GM21786 (cell line): ENCODE measurements at regions not wholly inside any gene's neighbourhood (a gene's known extent, or its start where the extent isn't known, plus 50 kb on each side); places are given as distances from the start of the nearest gene placed in this dataset.

Experiments used
- ATAC-seq: cut with Tn5 transposase; IDR thresholded peaks from one replicate; pipeline ENCODE4 v1.9.1; 2021; ENCODE audit not compliant: unreplicated experiment

DNA sequence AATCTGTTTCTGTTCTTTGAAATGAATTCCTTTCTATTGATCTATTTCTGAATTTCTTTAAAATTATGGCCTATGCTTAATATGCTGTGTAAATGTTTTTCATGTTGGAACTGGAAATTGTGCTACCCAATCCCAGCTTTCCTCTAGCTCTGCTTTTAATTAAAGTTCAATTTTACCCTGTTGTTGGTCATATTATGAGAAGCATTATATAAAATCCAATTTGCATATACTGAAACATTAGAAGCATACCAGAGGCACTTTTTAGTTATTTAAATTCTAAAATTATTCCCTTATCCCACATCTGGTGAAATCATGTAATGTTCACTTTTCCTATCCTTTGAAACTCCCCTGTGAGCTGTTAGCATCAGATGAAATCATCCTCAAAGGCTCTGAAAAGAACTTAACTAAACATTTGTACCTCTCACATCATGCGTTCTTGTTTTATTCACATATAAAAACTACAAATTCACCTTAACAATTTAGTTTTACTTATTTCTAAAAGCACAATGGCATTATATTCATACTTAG is 160.6 kb upstream of the COL21A1 start:
- no peak for ATAC-seq

DNA sequence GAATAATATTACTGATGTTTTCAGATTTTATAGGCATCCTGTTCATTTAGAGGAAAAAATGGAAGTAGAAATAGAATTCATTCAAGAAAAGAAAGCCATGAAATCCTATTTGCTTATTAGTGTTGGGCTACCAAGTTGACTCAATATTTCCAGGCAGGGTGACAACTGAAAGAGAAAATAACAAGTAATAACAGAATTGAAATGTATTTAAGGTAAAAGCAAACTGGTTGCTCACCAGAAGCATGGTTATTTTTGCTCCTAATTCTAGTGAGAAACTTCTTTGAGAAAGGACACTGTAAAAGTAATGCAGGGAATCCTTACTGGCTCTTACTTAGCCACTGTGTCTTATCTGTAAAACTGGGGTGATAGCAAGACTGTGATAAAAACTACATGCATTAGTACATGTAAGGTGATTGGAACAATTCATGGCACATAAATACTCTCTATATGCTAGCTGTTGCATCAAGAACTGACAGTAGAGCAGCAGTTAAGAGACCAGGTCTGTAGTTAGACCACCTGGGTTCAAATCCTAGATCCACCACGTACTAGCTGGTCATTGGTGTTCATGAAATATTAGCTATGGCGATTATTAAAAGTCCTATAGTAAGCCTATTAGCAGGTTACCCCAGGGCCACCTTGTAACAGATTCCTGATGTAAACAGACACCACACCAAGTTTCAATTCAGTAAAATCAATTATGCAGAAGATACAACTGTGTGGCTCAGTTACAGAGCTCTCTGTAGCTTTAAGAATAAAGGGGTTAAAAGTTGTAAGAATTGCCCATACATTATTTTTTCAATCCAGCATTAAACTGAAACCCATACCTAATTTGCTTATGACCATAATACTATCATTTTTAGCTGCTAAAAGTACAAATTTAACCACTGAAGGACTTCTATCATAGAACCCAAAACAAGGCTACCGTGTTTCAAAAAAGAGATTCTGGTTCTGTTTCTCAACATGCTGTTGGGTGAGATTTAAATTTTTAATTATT is 159.2 kb upstream of the COL21A1 start:
- peak; percentile 60 for ATAC-seq

DNA sequence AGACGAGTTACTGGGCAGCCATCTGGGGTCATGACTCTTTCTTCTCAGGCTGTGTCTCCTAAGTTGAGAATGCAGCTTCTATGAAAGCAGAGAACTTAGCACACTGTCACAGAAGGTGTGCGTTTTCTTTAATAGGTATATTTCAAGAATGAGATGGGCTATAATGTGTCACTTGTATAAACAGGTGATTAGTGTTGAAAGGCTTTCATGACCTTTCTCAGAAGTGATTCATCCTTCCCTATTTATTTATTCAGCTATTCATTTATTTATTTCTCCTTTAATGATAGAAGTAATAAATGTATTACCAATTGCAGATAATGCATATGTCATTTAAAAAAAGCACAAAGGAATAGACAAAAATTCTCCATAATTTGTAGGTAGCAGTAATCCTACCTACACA is 157.2 kb upstream of the COL21A1 start:
- no peak for ATAC-seq

DNA sequence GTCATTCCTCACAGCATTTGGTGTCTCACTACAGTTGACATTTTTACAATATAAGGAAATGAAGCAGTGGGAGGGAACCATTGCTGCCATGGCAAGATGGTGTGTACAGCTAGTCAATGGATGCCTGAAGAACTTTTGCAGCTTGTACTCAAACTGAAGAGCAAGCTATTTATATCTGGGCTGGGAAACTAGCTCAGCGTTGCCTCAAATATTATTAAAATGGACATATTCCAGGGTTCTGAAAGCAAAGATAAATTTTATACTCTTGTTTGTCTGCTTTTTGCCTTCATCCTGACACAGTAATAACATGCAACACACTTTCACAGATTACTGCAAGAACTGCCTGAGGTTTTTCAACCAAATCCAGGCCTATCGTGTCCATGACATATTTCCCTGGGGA is 156.4 kb upstream of the COL21A1 start:
- no peak for ATAC-seq

DNA sequence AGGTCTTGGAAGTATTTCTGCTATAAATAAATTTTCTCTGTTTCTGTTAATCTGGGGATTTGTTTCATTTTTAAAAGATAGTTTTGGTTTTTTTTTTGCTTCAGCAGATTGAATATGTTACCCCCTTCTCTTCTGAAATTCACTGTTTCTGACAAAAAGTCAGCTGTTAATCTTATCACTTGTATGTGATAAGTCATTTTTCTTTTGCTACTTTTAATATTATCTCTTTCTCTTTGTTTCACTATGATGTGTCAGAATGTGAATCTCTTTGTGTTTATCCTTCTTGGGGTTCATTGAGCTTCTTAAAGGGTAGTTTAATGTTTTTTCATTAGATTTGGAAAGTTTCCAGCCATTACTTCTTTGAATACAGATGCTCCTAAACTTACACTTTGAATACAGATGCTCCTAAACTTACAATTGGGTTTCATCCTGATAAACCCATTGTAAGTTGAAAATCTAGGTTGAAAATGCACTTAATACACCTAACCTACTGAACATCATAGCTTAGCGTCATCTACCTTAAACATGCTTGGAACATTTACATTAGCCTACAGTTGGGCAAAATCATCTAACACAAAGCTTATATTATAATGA is 154.2 kb upstream of the COL21A1 start:
- ATAC-seq: no peak

DNA sequence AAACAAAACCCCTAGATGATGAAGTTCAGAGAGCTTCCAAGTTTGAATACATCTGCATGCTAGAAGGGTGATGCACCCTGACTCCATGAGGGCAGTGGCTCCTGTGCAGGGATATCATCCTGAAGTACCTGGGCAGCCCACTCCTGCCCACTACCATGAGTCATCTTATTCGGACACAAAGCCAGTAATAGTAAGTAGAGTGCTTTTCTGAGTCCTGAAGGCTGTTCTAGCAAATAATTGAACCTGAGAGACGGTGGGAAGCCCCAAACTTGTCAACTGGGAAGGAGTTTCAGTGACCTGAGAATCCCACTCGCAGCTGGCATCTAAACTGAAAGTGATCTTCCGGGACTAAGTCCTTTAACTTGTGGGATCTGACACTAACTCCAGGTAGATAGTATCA is 152.9 kb upstream of the COL21A1 start:
- no peak for ATAC-seq

DNA sequence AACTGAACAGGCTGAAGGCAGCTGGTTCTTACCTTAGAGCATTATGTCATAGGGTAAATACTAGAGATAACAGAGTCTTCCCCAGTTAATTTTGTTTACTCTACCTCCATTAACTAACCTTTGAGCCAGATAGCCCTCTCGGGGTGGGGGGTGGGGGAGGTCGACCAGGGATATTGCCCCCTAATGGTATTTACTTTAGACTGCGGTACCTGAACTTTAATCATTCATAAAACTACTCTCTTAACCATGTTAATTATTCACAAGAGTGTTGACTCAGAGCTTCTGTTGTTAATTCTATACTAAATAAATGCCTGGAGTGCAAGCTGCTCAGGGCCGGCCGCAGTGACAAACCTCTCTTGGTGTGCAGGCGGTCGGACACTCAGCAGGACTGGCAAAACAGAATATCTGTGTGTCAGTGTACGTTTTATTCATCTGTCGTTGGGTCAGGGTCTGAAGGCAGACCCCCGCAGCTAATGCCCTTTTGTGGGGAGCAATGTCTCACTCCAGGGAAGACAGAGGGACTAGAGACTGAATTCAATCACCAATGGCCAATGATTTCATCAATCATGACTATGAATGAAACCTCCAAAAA is 152.4 kb upstream of the COL21A1 start:
- ATAC-seq: no peak

DNA sequence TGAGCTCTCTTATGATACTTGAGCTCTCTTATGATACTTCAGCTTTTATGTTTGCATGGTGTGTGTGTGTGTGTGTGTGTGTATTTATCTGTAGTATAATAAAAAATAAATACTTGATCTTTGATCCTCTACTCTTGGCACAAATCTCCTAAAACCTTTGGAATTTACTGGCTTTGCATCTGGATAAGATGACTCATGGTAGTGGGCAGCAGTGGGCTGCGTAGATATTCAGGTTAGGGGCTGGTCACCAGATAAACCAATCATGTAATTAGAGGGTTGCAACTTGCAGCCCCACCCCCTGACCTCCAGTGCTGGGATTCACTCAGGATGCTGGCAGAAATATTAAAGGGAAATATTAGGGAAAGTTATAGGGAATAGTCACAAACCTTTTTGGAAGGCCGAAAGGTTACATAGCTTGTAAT is 151.9 kb upstream of the COL21A1 start:
- ATAC-seq: no peak

DNA sequence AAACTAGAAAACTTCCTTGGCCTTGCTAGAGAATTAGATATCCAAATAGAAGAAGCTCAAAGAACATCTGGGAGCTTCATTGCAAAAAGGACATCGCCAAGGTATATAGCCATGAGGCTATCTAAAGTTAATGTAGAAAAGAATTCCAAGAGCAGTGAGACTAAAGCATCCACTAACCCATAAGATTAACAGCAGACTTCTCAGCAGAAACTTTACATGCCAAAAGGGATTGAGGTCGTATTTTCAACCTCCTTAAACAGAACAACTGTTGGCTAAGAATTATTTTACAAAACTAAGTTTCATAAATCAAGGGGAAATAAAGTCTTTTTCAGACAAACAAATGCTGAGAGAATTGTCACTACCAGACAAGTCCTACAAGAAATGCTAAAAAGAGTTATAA is 149.1 kb upstream of the COL21A1 start:
- ATAC-seq: no peak

DNA sequence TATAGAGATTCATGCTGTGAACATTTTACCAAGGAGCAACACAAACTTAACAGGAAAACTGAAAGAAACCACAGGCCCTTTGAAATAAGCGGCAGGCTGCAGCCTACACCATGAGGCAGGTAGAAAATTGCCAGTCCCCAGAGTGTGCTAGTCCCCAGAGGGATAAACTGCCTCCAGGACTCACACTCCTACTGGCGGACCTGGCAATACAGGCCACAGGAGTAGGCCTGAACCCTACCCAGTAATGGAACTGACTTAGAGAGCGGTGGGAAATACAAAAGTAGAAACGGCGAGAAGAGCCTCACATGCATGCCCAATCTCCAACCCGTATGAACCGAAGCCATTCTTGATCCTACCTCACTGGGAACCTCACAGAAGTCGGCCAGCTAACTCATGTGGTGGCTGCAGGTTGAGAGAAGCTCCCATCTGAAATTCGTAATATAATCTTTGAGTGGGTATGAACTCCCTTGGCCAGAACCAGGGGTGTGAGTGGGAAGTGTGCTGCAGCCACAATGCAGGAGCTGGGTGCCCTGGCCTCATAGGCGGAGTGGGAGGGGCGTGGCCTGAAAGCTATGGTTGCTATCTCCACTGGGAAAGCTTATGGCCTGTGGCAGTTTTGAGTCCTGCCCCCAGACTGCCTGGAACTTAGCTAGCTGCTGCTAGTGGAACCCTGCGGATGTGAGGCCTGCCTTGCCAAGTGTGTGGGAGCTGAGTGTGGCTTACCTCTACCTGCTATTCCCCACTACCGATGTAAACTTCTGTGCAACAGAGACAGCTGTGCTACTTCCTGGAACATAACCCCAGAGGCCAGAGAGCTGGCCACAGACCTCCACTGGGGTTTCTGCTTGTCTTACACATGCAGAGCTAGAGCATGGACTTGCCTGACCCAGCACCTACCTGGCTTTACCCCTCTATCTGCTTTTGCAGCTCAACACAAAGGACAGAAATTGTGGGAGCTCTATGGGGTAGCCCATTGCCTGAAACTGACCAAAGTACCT is 146.5 kb upstream of the COL21A1 start:
- no peak for ATAC-seq

DNA sequence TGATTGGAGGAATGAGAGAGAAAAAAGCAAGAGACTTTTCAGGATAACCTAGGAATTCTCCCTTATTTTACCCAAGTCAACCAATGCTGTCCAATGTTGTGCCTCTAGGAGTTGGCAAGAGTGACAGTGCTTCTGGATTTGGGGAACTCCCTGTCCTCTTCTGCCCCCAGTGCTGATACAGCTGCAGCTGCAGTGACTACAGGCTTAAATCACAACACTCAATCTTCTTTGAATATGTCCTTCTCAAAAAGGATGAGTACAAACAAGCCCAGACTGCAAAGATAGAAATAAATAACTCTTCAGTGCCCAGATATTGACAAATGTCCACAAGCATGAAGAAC is 141.0 kb upstream of the COL21A1 start:
- ATAC-seq: no peak

DNA sequence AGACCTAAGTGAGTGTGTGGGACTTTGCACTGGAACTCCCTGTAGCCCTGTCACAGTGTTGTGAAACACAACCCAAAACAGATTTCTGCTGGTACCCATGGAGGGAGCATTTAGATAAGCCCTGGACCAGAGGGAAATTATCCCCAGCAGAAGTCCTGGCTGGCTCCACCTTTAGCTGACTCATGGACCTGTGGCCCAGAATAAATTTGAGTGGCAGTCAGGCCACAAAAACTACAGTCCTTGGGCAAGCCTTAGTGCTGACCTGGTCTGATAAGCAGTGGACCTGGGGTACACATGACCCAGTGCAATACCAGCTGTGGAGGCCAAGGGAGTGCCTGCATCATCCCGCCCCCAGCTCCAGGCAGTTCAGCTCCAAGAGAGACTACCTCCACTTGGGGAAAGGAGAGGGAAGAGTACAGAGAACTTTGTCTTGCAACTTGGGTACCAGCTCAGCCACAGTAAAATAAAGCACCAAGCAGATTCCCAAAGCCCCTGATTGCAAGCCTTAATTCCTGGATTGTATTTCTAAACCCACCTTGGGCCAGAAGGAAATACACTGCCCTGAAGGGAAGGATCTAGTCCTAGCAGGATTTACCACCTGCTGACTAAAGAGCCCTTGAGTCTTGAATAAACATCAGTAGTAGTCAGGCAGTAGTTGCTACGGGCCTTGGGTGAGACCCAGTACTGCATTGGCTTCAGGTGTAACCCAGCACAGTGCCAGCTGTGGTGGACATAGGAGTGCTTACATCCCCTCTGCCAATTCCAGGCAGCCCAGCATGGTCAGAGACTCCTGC is 140.4 kb upstream of the COL21A1 start:
- no peak for ATAC-seq

DNA sequence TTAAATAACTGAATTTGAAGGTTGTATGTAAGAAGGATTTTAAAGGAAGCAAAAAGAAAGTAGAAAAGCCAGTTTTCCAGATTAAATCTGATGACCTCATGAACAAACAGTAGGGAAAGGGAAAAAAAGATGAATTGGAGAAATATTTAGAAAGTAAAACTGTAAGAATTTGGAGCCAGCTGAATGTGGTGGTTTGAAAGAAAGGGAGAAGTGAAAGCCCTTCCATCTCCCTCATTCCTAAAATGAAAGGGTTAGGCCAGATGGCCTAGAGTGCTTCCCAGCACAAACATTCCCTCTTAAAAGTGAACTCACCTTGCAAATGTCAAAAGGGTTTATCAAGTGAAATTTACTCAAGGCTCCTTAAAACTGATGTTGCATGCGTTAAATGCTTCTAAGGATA is 139.3 kb upstream of the COL21A1 start:
- ATAC-seq: no peak

DNA sequence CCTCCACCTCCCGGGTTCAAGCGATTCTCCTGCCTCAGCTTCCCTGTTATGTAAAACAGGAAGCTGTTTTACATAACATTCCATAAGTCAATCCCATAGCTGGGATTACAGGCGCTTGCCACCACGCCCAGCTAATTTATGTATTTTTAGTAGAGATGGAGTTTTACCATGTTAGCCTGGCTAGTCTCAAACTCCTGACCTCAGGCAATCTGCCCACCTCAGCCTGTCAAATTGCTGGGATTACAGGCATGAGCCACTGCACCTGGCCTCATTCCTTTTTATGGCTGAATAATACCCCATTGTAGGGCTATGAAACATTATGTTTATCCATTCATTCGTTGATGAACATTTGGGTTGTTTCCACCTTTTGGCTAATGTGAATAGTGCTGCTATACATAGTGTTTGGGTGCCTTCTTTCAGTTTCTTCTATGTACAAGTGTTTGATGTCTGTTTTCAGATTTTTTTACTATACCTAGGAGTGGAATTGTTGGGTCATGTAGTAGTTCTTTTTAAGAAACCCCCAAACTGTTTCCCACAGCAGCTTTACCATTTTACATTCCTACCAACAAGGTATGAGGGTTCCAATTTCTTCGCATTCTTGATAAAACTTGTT is 138.7 kb upstream of the COL21A1 start:
- ATAC-seq: no peak

DNA sequence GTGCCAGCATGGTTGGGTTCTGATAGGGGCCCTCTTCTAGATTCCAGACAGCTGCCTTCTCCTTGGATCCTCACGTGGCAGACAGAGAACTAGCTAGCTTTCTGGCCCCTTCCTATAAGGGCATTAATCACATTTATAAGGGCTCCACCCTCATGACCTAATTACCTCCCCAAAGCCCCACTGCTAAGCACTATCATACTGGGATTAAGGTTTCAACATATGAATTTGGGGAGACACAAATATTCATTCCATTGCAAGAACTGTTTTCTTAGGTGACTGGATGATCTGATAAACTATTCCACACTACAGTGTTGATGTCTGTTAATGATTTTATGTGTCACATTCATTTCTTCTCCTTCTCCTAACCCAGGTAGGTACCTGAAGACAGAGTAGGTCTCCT is 135.8 kb upstream of the COL21A1 start:
- ATAC-seq: no peak

DNA sequence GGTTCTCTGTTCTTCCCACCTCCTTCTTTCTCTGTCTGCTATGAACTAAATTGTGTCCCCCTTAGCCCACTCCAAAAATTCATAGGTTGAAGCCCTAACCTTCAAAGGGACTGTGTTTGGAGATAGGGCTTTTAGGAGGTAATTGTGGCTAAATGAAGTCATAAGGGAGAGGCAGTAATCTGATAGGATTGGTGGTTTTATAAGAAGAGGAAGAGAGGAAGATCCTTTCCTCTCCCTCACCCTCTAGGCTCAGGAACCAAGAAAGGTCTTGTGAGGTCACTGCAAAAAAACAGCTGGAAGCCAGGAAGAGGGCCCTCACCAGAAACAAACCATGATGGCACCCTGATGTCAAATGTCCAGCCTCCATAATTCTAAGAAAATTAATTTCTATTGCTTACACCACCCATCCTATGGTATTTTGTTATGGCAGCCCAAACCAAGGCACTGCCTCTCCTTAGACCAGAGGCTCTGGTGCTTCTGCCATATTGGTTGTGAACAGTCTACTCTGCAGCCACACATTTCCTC is 135.1 kb upstream of the COL21A1 start:
- ATAC-seq: no peak

DNA sequence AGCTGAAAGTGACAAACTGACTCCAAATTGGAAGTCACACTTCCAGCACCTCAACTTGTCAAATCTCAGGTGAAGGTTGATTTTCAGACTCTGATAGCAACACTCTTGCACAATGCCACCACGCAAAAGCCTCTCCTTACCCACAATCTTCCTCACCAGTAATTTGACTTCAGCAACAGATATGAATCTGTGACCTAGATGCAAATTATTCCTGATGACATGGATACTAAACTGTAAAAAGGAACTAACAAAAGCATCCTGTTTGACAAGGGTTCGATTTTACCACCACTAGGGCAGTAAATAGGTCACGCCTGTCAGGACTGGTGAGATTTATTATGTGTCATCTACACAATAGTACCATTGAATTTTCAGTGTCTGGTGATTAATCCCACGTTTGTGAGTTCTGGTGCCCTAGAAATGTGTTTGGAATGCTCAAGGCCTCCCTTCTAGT is 134.4 kb upstream of the COL21A1 start:
- no peak for ATAC-seq

DNA sequence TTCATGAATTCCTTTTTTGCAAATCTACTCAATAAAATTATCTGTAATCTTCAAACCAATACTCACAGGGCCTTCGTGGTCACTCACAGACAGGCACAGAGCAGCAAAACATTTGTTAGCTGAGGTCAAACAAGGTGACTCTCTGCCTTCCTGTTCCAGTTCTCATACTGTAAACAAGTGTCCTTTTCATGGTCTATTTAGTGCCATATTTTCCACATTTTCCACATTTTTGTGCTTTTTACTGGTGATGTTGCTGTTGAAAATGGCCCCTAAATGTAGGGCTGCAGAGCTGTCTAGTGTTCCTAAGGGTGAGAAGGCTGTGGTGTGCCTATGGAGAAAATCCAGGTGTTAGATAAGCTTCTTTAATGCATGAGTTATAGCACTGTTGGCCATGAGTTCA is 133.1 kb upstream of the COL21A1 start:
- ATAC-seq: no peak

DNA sequence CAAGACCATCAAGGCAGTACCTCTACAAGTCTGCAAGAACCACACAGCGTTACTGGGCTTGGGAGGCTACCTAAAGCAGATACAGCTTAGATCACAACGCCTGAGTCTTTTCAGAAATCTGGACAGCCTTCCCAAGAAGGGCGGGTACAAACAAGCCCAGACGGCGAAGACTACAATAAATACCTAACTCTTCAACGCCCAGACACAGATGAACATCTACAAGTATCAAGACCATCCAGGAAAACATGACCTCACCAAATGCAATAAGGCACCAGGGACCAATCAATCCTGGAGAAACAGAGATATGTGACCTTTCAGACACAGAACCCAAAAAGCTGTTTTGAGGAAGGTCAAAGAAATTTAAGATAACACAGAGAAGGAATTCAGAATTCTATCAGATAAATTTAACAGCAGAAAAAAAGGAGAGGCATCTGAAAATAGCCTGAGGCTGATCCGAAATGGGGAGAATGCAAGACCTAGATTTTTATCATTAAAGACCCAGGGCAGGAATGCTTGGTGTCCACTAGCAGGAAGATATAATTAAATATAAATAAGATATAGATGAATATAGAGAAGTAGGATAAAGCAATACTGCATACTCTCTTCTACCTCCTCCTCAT is 131.7 kb upstream of the COL21A1 start:
- ATAC-seq: no peak
